Kasumi-1 (cell line): ENCODE measurements at regions not wholly inside any gene's neighbourhood (a gene's known extent, or its start where the extent isn't known, plus 50 kb on each side); places are given as distances from the start of the nearest gene placed in this dataset.
"Not testable (repeated sequence)": the region's sequence is repeated elsewhere in the genome, so short reads cannot be mapped to it uniquely, and the experiment has no call there.

Experiments used
- DNase-seq, 2 experiments: peaks; one replicate each; lab custom pipeline; 2025; lab: John Stamatoyannopoulos, UW

DNA sequence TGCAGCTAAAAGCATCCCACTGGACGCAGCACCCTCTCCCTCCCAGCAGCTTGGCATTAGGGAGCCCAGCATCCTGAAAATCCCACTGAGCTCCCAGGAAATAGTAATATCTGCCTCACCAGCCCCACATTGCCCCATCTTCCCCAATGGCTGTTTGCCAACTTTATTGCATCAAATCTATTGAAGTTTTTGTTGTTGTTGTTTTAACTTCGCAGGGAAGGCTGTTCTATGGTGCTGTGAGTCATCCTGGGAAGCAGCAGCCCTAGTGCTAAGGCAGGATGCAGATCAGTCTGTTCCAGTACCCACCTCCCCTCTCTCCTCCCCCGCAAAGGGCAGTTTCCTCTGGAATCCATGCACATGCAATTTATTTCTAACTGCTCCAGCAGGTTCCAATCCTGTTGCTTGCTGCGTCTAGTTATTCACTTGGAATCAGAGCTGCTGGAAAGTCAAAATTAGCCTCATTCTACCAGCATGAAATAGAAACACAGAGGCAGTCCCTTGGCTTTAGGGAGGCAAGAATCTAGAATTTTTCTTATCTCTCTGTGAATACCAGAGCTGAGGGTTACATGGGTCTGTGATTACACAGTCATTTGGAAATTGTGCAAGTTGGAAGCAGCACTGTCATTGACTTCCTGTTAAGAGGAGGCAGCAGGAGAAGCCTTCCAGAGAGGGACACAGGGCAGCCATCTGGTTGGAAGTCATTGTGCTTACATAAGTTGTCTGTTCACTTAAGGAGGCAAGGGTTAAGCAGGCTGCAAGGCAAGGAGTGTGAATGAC lies 115.9 kb upstream of the CACUL1 start:
- DNase-seq: peak; percentile 94

DNA sequence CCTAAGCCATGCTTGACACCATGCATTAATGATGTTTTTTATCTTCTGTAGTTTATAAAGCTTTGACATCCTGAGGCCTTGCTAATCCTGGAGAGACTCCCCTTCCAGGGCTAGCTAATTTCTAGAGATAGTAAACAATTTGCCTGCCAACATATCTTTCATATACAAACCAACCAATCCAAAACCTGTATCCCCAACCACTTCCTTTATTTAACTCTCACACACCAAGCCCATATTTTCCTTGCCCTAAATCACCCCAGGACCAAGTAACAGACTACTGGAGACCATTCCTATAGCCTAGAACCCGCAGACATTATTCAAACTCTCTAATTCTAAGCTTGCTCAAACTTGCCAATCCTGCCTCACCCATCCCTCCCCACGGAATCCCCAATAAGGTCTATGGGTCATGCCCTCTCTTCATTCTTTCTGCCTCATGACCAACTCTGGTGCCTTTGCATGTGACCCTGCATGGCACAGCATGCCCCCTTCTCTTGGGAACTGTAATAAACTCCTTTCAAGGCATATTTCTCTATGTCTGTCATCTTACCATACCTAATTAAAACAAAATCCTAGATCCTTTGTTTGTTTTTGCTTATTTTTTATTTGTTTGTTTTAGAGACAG lies 116.6 kb upstream of the CACUL1 start:
- peak in 1 of 2 experiments; percentile 79 for DNase-seq

- DNase-seq: no peak
Measured at GRCh38 chr10:118873091-118873737, 118.4 kb upstream of the CACUL1 start.

- DNase-seq: no peak
Measured at GRCh38 chr10:118873738-118874105, 119.0 kb upstream of the CACUL1 start.

DNA sequence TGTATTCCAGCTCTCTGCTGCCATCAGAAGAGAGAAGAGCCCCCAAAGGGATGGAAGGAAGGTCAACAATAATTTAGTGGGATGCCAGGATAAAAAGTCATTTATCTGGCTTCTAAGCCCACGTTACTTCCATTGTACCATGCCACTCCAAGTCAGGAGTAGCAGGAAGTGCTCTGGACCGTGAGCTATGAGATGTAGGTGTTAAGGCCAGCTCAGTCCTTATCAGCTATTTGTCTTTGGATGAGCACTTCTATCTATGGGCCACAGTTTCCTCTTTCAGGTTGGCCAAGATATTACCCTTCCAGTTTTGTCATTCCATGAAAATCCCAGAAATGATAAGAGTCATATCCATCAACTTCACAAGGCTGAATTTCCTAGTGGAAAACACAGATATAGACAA lies 119.4 kb upstream of the CACUL1 start:
- no peak for DNase-seq

DNA sequence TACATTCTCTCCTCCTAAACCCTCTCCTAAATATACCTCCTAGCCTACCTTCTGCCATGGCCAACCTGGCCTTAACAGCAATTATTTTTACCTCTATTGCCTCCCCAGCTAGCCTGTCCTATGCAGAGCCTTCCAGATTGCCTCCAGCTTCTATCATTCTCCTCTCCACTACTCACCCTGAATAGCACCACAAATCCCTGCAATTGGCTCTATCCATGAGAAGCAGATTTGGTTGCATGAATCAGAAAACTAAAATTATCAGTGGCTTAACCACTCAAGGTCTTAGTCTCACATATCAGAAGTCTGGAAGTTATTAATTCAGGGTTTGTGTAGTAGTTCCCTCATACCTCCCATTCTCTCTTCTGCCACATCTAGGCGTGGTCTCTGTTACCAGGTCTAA lies 120.3 kb upstream of the CACUL1 start:
- DNase-seq: no peak

DNA sequence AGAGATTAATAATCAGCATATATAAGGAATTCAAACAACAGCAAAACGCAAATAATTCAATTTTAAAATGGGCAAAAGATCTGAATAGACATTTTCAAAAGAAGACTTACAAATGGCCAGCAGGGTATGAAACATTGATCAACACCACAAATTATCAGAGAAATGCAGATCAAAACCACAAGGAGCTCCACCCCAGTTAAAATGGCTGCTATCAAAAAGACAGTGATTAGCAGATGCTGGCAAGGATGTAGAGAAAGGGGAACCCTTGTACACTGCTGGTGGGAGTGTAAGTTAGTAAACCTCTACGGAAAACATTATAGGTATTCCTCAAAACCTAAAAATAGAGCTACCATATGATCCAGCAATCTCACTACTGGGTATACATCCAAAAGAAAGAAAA lies 128.0 kb upstream of the CACUL1 start:
- DNase-seq: no peak

- no peak for DNase-seq
Measured at GRCh38 chr10:118892255-118892654, 137.3 kb upstream of the NANOS1 start.

DNA sequence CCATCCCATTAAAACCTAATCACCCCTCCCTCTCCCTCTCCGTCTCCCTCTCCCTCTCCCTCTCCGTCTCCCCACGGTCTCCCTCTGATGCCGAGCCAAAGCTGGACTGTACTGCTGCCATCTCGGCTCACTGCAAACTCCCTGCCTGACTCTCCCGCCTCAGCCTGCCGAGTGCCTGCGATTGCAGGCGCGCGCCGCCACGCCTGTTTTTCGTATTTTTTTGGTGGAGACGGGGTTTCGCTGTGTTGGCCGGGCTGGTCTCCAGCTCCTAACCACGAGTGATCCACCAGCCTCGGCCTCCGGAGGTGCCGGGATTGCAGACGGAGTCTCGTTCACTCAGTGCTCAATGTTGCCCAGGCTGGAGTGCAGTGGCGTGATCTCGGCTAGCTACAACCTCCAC lies 134.6 kb upstream of the NANOS1 start:
- DNase-seq: not testable (repeated sequence)

DNA sequence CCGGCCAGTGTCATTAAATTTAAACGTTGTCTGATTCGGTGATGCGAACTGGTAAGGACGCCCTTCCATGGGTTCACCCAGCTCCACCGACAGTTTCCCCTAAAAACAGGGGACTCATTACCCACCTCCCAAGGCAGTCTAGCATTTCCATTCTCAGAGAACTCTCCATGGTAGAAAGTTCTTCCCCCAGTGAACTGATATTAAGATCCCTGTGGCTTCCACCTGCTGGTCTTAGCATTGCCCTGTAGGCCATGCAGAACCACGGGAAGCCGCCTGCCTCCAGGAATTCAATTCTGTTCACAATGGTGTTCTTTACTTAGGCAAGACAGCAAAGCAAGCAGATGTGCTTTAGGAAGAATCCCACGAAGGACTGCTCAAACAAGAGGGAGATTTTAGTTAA lies 128.9 kb upstream of the NANOS1 start:
- no peak for DNase-seq

DNA sequence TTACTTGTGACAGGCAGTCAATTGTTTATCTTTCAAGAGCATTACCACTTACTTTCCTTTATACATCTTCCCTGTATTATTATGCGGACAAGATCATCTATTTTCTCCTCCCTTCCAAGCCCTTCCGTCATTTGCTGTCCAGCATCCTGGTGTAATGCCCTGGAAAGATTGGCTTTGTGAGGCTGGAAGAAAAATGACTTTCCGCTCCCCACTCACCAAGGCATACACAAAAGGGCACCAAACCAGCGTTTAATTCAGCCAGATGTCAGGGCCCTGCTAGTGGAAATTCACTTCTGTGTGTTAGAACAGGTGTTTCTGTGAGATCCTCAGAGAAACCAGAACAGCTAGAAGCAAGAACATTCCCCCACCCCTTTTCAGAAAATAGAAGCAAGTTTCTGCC lies 128.1 kb upstream of the NANOS1 start:
- no peak for DNase-seq

DNA sequence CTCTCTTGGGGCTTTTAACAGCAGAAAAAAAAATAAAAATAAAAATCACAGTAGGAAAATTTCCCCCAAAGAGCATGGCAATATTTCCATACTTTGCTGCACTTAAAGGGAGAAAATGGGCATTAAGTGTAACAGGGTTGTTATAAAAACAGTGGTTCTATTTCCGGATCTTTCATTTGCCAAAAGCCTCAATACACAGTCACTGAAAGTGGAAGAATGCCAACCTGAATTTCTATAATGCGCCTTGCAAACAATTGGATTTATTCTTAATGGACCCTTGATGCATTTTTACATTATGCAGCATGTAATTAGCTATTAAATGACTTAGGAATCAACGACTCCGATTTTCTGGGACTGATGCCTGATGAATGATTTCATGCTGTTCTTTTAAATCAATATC lies 127.6 kb upstream of the NANOS1 start:
- DNase-seq: no peak

DNA sequence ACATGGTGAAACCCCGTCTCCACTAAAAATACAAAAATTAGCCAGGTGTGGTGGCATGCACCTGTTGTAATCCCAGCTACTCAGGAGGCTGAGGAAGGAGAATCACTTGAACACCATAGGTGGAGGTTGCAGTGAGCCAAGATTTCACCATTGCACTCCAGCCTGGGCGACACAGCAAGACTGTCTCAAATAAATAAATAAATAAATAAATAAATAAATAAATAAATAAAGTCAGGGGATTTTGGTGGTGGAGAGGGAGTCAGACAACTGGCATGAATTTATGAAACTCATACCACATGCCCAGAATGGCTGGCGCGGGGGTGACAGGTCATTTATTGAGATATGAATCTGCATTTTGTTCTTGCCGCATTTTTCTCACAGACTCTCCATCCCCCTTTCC lies 126.9 kb upstream of the NANOS1 start:
- DNase-seq: not testable (repeated sequence)

GRCh38 chr10:118903251-118903650 lies 126.3 kb upstream of the NANOS1 start:
- DNase-seq: no peak

- no peak for DNase-seq
Measured at GRCh38 chr10:118903691-118904090, 125.8 kb upstream of the NANOS1 start.

DNA sequence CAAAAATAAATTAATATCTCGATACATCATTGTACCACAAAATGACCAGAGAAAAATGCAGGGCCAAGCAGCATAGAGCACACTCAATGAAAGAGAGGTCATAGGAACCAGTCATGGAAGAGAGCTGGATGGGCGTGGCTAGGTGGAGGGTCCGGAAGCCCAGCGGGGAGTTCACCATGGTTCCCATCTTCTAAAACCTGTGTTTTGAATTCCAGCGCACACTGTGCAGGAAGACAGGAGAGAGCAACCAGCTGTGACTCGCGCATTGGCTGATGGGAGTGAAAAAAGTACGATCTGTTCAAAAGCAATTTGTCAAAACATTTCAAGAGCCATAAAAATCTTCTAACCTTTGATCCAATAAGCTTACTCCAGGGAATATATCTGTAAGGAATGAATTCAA lies 125.2 kb upstream of the NANOS1 start:
- no peak for DNase-seq

DNA sequence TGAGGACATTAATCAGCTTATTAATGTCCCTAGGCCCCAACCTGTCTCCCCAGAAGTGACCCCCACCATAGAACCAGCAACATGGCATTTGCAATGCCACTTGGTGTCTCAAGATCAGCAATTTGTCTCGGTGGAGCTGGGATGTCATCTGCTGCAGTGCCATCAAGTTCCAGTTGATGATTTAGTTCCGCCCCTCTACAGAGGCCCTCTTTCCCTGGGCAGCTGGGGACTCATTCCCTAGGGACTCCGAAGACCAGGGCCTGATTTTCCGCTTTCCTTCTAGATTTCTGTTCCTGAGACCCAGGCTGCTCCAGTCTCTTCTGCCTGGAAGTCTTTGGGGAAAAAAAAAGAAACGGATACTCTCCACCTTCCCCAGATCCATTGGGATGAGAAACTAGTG lies 122.5 kb upstream of the NANOS1 start:
- DNase-seq: no peak

- no peak for DNase-seq
Measured at GRCh38 chr10:118908557-118909256, 120.8 kb upstream of the NANOS1 start.

DNA sequence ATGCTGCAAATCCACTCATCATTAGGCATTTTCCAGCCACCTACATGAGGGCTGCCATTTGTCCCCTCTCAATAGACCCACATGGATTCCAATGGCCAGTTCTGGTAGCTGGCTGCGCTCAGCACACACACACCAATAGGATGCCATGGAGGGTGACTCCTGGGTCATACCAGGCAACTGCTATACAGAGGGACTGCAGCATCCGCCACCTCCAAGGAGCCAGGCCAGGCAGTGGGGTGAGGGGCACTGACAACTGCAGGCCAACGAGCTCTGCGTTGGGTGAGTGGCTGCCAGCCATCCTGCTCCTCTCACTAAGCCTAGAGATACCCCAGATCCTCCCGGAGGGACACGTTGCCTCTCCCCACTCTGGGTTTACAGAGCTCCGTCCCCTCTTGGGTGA lies 118.8 kb upstream of the NANOS1 start:
- no peak for DNase-seq

DNA sequence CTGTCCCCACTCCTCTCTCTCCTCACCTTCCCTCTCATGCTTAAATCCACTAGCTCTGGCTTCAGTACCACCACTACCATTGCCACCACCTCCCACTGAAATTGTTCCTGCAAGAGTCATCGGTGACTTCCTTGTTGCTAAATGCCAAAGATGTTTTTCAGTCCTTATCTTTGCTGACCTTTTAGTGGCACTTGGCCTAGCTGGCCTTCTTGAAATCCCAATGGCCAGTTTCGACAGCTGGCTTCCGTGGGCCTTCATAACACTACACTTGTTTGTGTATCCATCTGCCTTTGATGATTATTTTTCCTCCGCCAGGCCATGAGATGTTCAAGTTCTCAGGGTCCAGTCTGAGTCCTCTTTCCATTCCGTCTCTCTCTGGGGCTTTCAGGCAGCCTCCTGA lies 118.2 kb upstream of the NANOS1 start:
- DNase-seq: no peak

- DNase-seq: no peak
Measured at GRCh38 chr10:118912961-118913600, 116.4 kb upstream of the NANOS1 start.

- no peak for DNase-seq
Measured at GRCh38 chr10:118913825-118914224, 115.7 kb upstream of the NANOS1 start.
